ENCODE measurements at regions not wholly inside any gene's neighbourhood (a gene's known extent, or its start where the extent isn't known, plus 50 kb on each side); places are given as distances from the start of the nearest gene placed in this dataset.
A peak's percentile ranks its signal among the peaks of the same experiment; 100 is the strongest.

DNA sequence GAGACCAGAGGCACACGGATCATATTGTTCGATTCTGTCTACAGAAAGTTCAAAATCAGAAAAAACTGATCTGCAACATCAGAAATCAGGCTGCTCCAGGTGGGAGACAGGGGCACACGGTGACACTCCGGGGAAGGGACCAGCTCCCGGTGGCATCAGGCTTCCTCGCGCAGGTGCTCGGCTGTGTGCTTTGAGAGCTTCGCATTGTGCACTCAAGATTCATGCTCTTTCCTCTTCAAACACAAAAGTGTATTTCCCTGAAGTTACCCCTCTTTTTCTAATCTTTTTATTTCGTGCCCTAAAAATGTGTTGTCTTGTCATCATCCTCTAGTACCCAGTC is 108.1 kb downstream of the DLL1 start:
- no peak for DNase-seq (ENCODE audit: low read depth in 1 of 2, low spot score in 2 of 2)
- Histone ChIP-seq H3K4me3 (no peak overlapping the region), H3K4me1 (replicated peaks) (no peaks in the 10 kb centered on the region), H3K27ac (no peak overlapping the region), H3K9me3 (replicated peaks) (peaks cover 6% of the 10 kb centered on the region), H3K36me3 (no peaks in the 10 kb centered on the region), H3K27me3 (replicated peaks) (no peaks in the 10 kb centered on the region)

DNA sequence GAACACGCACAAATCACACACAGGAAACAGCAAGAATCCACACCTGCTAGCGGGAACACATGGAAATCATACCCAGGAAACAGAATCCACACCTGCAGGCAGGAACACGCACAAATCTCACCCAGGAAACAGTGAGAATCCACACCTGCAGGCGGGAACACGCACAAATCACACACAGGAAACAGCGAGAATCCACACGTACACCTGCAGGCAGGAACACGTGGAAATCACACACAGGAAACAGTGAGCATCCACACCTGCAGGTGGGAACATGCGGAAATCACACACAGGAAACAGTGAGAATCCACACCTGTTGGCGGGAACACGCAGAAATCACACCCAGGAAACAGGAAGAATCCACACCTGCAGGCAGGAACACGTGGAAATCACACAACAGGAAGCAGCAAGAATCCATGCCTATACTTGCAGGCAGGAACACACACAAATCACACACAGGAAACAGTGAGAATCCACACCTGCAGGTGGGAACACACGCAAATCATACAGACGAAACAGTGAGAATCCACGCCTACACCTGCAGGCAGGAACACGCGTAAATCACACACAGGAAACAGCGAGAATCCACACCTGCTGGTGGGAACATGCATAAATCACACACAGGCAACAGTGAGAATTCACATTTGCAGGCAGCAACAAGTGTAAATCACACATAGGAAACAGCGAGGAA is 108.6 kb downstream of the DLL1 start:
- peak in 1 of 2 experiments; percentile 11 for DNase-seq (ENCODE audit: low read depth in 1 of 2, low spot score in 2 of 2)
- Histone ChIP-seq H3K9me3 (replicated peaks) (peaks cover 2% of the 10 kb centered on the region), H3K27ac (no peak overlapping the region), H3K4me3 (no peak overlapping the region), H3K27me3 (replicated peaks) (no peaks in the 10 kb centered on the region), H3K36me3 (no peaks in the 10 kb centered on the region), H3K4me1 (replicated peaks) (no peaks in the 10 kb centered on the region)

DNA sequence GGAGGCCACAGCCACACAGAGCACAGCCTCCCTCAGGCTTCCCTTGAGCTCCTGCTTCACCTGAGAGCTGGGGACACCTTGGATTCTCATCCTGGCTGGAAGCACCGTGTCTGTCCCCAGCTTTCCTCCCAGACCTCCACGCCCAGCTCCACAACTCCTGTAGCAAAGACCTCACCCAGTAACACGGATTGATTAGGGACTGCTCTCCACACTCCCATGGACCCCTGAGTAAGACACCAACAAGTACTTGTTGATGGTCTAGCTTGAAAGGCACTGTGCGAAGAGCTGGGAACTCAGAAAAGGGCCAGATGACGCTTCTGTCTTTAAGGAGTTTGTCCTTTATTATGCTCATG is 109.6 kb downstream of the DLL1 start:
- no peak for DNase-seq (ENCODE audit: low read depth in 1 of 2, low spot score in 2 of 2)
- Histone ChIP-seq H3K4me1 (replicated peaks) (no peaks in the 10 kb centered on the region), H3K9me3 (replicated peaks) (peaks cover 2% of the 10 kb centered on the region; the same call in 1 of the 2 replicates), H3K27me3 (replicated peaks) (no peaks in the 10 kb centered on the region), H3K27ac (no peak overlapping the region), H3K4me3 (no peak overlapping the region), H3K36me3 (no peaks in the 10 kb centered on the region)

GRCh38 chr6:170180671-170181337 is 110.1 kb downstream of the DLL1 start:
- H3K27me3 ChIP-seq (replicated peaks): no peaks in the 10 kb centered on the region
- 0 out of 2 replicates have a peak, but pooled peaks cover 2% of the 10 kb centered on the region for H3K9me3 ChIP-seq (replicated peaks)
- no peak overlapping the region for H3K4me3 ChIP-seq
- H3K27ac ChIP-seq: no peak overlapping the region
- H3K4me1 ChIP-seq (replicated peaks): no peaks in the 10 kb centered on the region
- no peaks in the 10 kb centered on the region for H3K36me3 ChIP-seq
- DNase-seq (ENCODE audit: low read depth in 1 of 2, low spot score in 2 of 2): peak in 1 of 2 experiments; percentile 25

DNA sequence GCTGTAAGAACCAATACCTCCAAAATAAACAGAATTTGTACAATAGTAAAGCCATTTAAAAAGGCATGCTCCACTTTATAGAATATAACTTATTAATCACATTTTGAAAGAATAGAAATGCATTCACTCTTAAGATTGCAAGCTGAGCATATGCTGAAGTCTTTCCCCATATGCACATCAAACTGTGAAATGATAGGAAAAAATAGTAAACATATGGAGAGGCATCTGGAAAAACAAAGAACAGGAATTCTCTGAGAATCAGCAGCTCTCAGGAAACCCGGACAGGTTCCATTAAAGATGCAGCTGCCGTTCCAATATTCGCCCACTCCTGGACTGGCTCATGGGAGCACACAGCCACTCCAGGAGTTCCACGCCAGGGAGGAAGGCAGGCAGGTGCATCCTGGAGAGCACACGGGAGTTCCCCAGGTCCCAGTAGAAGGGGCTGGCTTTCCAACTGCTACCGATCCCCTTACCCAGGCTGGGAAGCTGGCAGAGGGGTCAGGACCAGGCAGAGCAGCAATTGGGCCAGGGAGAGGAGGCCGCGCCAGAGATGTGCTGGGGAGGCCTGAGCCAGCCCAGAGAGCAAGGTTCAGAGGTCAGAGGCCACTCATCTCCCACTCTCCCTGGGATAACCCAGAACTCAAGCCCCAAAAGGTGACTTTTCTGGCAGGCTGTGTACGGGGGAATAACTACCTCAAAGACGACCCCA is 111.1 kb downstream of the DLL1 start:
- Histone ChIP-seq H3K4me1 (replicated peaks) (no peaks in the 10 kb centered on the region), H3K4me3 (no peak overlapping the region), H3K27me3 (replicated peaks) (no peaks in the 10 kb centered on the region), H3K27ac (no peak overlapping the region), H3K36me3 (no peaks in the 10 kb centered on the region), H3K9me3 (replicated peaks) (peaks cover 7% of the 10 kb centered on the region; the same call in 1 of the 2 replicates)
- peak in 1 of 2 experiments; percentile 20 for DNase-seq (ENCODE audit: low read depth in 1 of 2, low spot score in 2 of 2)

DNA sequence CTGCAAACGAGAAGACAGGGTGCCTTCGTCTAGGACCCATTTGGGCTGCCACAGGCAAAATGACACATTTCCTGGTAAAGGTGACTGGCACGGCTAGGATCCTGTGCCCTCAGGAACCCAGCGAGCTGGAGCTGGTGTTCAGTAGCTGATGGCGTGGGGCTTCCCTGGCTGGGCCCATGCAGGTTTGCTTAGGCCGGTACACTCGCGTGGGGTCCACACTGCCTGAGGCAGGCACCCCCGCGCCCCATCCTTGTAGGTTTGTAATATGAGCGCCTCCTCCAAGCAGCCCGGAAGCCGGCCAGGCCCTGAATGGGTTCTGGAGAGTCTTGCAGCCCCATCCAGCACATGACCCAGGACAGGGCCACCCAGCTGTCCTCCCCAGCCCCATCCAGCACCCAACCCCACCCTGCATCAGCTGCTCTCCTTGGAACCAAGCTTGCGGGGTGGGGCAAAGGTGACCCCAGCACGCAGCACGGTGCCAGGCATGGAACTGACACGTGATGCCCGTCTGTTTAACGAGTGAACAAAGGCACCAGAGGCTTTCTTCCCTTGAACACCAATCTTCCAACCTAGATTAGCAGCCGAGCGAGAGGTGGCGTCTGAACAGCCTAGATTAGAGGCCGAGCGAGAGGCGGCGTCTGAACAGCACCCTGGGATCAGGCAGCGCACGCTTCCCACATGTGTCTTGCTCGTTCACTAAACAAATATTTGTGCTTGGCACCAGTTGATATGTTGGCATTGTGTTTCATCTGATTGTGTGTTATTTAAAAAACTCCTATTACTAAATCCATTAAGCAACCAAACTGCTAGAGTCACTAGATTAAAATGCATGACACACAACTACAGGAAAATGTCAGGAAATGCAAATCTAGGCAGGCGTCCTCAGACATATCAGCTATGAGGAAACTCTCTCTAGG is 112.1 kb downstream of the DLL1 start:
- no peaks in the 10 kb centered on the region for H3K27me3 ChIP-seq (replicated peaks)
- peak in 1 of 2 experiments; percentile 40 for DNase-seq (ENCODE audit: low read depth in 1 of 2, low spot score in 2 of 2)

DNA sequence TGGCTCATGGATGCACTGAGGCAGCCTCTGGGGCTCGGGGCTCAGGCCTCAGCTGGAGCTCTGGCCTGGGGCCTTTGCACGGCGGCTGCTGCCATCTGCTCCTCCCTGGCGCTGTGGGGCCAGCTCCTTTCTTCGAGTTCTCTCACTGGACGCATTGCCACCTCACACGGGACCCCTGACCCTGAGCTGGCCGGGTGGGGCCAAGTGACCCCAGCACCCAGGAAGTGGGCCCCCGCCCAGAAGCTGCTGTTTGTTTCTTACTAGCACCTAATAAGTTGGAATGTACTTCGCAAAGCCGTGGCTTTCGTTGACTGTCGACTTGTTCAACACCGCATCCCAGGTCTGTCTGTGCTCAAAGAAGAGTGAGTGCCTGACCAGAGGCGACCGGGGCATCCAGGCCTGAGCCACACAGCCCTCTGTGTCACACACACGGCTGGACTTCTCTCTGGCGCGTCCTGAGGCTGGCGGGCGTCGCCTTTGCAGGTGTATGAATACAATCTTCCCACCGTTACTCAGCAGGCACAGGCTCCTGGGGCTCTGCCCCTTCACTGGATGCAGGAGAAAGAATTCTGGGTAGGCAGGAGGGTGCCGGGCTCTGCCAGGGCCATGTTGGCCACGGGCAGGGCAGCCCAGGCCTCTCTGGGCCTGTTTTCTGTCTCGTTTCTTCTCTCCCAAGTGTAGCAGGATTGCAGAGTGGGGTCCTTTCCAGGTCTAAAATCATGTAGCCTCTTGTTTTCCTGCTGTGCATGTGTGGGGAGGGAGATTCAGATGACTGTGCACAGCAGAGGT is 112.9 kb downstream of the DLL1 start:
- H3K27ac ChIP-seq: no peak overlapping the region
- peaks cover 7% of the 10 kb centered on the region; the same call in 1 of the 2 replicates for H3K9me3 ChIP-seq (replicated peaks)
- DNase-seq (ENCODE audit: low read depth in 1 of 2, low spot score in 2 of 2): peak in 1 of 2 experiments; percentile 16
- no peak overlapping the region for H3K4me3 ChIP-seq
- no peaks in the 10 kb centered on the region for H3K27me3 ChIP-seq (replicated peaks)
- no peaks in the 10 kb centered on the region for H3K4me1 ChIP-seq (replicated peaks)
- H3K36me3 ChIP-seq: no peaks in the 10 kb centered on the region

More for the DNA sequence above, 112.1 kb downstream of the DLL1 start:
- peaks cover 7% of the 10 kb centered on the region; the same call in 1 of the 2 replicates for H3K9me3 ChIP-seq (replicated peaks)
- H3K4me3 ChIP-seq: no peak overlapping the region
- no peak overlapping the region for H3K27ac ChIP-seq
- H3K36me3 ChIP-seq: no peaks in the 10 kb centered on the region
- H3K4me1 ChIP-seq (replicated peaks): no peaks in the 10 kb centered on the region

DNA sequence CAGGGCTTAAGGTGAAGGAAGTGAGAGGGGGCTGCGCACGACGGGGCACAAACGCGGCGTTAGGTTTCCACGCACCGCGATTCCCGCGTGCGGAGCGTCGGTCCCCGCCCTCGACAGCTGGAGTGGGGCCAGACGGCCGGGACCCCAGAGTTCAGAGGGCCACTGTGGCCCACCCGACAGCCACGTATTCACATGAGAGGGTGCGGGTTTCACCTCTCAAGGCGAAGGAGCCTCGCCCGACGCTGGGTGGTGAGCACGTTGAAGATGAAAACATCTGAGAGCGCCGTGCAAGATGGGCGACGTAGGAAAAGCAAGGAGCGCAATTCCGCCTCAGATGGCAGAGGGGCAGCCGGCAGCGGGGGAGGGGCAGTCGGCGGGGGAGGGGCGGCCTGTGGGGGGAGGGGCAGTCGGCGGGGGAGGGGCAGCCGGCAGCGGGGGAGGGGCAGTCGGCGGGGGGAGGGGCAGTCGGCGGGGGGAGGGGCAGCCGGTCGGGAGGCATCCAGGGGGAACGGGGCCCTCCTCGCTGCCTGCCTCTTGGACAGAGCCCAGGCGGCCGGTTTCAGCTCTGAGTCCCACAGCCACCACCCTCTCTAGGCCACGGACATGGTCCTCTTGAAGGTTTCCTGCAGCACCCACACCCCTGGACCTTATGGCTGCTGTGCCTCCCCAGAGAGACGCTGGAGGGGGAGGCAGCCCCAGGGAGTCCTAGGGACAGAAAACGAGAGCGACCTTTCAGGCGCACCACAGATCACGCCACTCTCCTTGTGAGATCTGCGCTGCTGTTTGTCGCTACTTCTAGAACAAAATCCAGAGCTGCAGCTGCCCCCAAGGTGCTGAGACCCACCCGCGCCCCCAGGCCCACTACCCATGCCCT is 113.7 kb downstream of the DLL1 start:
- H3K4me3 ChIP-seq: 0 out of 2 replicates have a peak overlapping the region, but pooled peaks have one; percentile 8
- peak in 1 of 2 experiments; percentile 40 for DNase-seq (ENCODE audit: low read depth in 1 of 2, low spot score in 2 of 2)
- H3K9me3 ChIP-seq (replicated peaks): peaks cover 7% of the 10 kb centered on the region; the same call in 1 of the 2 replicates
- H3K36me3 ChIP-seq: no peaks in the 10 kb centered on the region
- no peaks in the 10 kb centered on the region for H3K27me3 ChIP-seq (replicated peaks)
- no peak overlapping the region for H3K27ac ChIP-seq
- no peaks in the 10 kb centered on the region for H3K4me1 ChIP-seq (replicated peaks)

GRCh38 chr6:170176136-170176897 is 114.6 kb downstream of the DLL1 start:
- 0 out of 2 replicates have a peak overlapping the region, but pooled peaks have one; percentile 8 for H3K4me3 ChIP-seq
- peak in 1 of 2 experiments; percentile 37 for DNase-seq (ENCODE audit: low read depth in 1 of 2, low spot score in 2 of 2)
- H3K27me3 ChIP-seq (replicated peaks): no peaks in the 10 kb centered on the region
- H3K4me1 ChIP-seq (replicated peaks): no peaks in the 10 kb centered on the region
- H3K9me3 ChIP-seq (replicated peaks): peaks cover 7% of the 10 kb centered on the region; the same call in 1 of the 2 replicates
- H3K36me3 ChIP-seq: no peaks in the 10 kb centered on the region
- H3K27ac ChIP-seq: no peak overlapping the region

DNA sequence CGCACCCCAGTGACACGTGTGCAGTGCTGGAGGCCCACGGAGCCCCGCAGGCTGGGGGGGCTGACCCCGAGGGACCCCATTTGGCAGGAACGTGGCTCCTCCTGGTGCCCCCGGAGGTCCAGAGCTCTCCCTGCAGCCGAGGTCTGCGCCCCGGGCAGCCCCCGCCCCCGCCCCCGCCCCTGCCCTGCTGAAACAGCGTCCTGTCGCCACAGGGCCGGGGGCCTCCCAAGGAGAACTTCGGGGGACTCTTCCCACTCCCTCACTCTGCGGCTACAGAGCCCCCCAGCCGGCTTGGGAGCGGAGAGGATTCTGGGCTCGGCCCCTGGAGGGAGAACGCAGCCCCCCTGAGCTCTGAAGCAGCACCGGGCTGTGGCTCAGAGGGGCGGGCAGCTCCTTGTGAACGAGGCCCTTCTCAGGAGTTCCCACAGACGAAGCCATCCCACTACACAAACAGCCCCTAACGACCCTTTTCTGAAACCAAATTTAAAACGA is 115.2 kb downstream of the DLL1 start:
- DNase-seq (ENCODE audit: low read depth in 1 of 2, low spot score in 2 of 2): no peak
- Histone ChIP-seq H3K36me3 (no peaks in the 10 kb centered on the region), H3K27me3 (replicated peaks) (no peaks in the 10 kb centered on the region), H3K9me3 (replicated peaks) (peaks cover 7% of the 10 kb centered on the region; the same call in 1 of the 2 replicates), H3K27ac (no peak overlapping the region), H3K4me1 (replicated peaks) (no peaks in the 10 kb centered on the region), H3K4me3 (no peak overlapping the region)
